HL-60 (cell line): ENCODE measurements at regions not wholly inside any gene's neighbourhood (a gene's known extent, or its start where the extent isn't known, plus 50 kb on each side); places are given as distances from the start of the nearest gene placed in this dataset.

Source experiments
- DNase-seq, 2 experiments: peaks; one replicate each; pipeline ENCODE4 v3.0.0-alpha.2; 2010 to 2020; ENCODE audit warnings: low read depth in 1 of 2, low spot score in 1 of 2
- H3K27ac ChIP-seq: fragments of 250-450 bp; sonication (Bioruptor Pico); replicated peaks from 2 replicates; pipeline ENCODE4 v1.5.1; 2020; ENCODE audit warnings: mild to moderate bottlenecking, moderate library complexity
- H3K27me3 ChIP-seq: fragments of 250-450 bp; sonication (Bioruptor Pico); 2 replicates; pipeline ENCODE4 v1.5.1; 2021; ENCODE audit warnings: mild to moderate bottlenecking, moderate library complexity; ENCODE audit not compliant: insufficient read depth, poor library complexity, severe bottlenecking
- H3K4me3 ChIP-seq: replicated peaks from 2 replicates; pipeline ENCODE4 v1.5.1; 2011; ENCODE audit warnings: mild to moderate bottlenecking, control low read depth, low read length; ENCODE audit not compliant: insufficient read depth
- GABPA ChIP-seq: IDR thresholded peaks from 2 replicates; pipeline ENCODE4 v1.6.1; 2012; ENCODE audit warnings: low read depth
- POLR2AphosphoS5 ChIP-seq: IDR thresholded peaks from 2 replicates; pipeline ENCODE4 v1.6.1; 2012; ENCODE audit warnings: low read depth
- SPI1 ChIP-seq: IDR thresholded peaks from 2 replicates; pipeline ENCODE4 v1.6.1; 2012; ENCODE audit warnings: low read depth, mild to moderate bottlenecking, borderline replicate concordance
- TF ChIP-seq, protein P1 (sequence below): IDR thresholded peaks from one replicate; pipeline ENCODE4 v1.5.1; 2011; ENCODE audit warnings: low read length, control low read depth, inconsistent platforms; ENCODE audit not compliant: insufficient read depth
- TF ChIP-seq, protein P2 (sequence below): IDR thresholded peaks from 2 replicates; pipeline ENCODE4 v1.6.1; 2012; ENCODE audit warnings: low read depth; ENCODE audit not compliant: insufficient replicate concordance

DNA sequence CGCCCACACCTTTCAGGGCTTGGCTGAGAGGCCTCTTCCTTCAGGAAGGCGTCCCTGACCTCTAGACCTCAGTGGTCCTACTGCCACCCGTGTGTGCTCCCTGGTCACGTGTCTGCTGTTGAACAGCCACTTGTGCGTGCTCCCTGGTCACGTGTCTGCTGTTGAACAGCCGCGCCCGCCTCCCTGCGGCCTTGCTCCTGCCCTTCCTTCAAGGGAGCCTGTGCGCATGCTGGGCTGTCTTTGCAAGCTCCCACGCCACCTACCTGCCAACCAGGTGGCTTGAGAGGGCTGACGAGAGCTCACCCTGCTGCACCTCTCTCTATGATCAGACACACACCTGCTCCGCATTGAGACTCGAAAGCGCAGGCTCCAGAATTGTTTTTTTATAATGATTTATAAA, 179.3 kb downstream of the BMP7 start:
- DNase-seq: no peak
- Histone ChIP-seq H3K27me3 (no peaks in the 10 kb centered on the region), H3K4me3 (no peak overlapping the region), H3K27ac (no peak overlapping the region)
- TF ChIP-seq, protein P1, sequence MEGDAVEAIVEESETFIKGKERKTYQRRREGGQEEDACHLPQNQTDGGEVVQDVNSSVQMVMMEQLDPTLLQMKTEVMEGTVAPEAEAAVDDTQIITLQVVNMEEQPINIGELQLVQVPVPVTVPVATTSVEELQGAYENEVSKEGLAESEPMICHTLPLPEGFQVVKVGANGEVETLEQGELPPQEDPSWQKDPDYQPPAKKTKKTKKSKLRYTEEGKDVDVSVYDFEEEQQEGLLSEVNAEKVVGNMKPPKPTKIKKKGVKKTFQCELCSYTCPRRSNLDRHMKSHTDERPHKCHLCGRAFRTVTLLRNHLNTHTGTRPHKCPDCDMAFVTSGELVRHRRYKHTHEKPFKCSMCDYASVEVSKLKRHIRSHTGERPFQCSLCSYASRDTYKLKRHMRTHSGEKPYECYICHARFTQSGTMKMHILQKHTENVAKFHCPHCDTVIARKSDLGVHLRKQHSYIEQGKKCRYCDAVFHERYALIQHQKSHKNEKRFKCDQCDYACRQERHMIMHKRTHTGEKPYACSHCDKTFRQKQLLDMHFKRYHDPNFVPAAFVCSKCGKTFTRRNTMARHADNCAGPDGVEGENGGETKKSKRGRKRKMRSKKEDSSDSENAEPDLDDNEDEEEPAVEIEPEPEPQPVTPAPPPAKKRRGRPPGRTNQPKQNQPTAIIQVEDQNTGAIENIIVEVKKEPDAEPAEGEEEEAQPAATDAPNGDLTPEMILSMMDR: no peak
- TF ChIP-seq SPI1: no peak
- no peak for TF ChIP-seq POLR2AphosphoS5
- no peak for TF ChIP-seq GABPA
- TF ChIP-seq, protein P2, sequence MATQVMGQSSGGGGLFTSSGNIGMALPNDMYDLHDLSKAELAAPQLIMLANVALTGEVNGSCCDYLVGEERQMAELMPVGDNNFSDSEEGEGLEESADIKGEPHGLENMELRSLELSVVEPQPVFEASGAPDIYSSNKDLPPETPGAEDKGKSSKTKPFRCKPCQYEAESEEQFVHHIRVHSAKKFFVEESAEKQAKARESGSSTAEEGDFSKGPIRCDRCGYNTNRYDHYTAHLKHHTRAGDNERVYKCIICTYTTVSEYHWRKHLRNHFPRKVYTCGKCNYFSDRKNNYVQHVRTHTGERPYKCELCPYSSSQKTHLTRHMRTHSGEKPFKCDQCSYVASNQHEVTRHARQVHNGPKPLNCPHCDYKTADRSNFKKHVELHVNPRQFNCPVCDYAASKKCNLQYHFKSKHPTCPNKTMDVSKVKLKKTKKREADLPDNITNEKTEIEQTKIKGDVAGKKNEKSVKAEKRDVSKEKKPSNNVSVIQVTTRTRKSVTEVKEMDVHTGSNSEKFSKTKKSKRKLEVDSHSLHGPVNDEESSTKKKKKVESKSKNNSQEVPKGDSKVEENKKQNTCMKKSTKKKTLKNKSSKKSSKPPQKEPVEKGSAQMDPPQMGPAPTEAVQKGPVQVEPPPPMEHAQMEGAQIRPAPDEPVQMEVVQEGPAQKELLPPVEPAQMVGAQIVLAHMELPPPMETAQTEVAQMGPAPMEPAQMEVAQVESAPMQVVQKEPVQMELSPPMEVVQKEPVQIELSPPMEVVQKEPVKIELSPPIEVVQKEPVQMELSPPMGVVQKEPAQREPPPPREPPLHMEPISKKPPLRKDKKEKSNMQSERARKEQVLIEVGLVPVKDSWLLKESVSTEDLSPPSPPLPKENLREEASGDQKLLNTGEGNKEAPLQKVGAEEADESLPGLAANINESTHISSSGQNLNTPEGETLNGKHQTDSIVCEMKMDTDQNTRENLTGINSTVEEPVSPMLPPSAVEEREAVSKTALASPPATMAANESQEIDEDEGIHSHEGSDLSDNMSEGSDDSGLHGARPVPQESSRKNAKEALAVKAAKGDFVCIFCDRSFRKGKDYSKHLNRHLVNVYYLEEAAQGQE: no peak

DNA sequence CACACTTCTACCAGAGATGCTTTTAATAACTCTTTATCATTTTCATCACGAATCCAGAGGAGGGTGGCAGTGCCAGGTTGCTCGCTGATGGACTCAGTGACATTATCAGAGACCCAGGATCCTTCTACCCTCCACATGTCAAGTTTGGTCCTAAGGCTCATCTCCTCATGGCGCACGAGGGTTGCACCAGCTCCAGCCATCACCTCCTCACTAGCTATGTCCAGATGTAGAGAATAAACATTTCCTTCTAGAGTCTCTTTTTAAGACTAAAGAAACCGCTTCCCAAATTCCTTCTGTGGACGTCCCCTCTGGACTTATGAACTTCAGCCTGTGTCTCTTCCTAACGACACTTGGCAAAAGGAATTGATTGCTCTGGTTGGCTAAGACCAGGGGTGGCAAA, 178.7 kb downstream of the BMP7 start:
- Histone ChIP-seq H3K4me3 (no peak overlapping the region), H3K27ac (no peak overlapping the region), H3K27me3 (no peaks in the 10 kb centered on the region)
- no peak for DNase-seq
- TF ChIP-seq POLR2AphosphoS5: no peak
- TF ChIP-seq, protein P2: no peak
- TF ChIP-seq, protein P1: no peak
- TF ChIP-seq GABPA: no peak
- TF ChIP-seq SPI1: no peak

DNA sequence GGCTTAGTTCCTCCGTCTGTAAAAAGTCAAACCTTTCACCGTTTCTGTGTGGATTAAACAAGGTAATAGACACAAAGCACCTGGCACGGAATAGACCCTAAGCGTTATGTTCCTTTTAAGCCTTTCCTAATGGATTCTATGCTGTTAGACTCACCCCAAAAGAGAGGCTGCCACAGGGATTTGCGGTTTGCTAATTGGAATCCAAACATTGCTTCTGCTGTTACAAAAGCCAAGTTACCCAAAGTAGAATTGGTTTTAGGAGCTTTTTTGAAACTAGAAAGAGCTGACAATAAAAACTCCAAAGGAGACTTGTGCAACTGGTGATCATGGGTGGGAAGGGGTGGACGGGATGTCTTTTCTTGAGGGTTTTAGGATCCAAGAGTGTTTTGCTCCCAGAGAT, 178.0 kb downstream of the BMP7 start:
- TF ChIP-seq, protein P2: no peak
- TF ChIP-seq GABPA: no peak
- TF ChIP-seq, protein P1: no peak
- no peak for TF ChIP-seq POLR2AphosphoS5
- TF ChIP-seq SPI1: no peak
- no peak for DNase-seq

More for the DNA sequence above, 178.0 kb downstream of the BMP7 start:
- H3K27me3 ChIP-seq: no peaks in the 10 kb centered on the region
- H3K4me3 ChIP-seq: no peak overlapping the region
- H3K27ac ChIP-seq: no peak overlapping the region
